SK-MEL-5 (cell line): ENCODE measurements at regions not wholly inside any gene's neighbourhood (a gene's known extent, or its start where the extent isn't known, plus 50 kb on each side); places are given as distances from the start of the nearest gene placed in this dataset.

Experiments
- DNase-seq: peaks from one replicate; pipeline ENCODE4 v3.0.0-alpha.2; 2016; ENCODE audit warnings: low read depth, low spot score
- in situ Hi-C: cut with HindIII; loops from 2 replicates; pipeline ENCODE4 v1.10.0; 2016; ENCODE audit warnings: low sequenced_read_pairs, high pct_unique_total_duplicates, low pct_unique_long_range_greater_than_20kb

- in situ Hi-C loops = no loop called here
- DNase-seq = no peak
Observed at GRCh38 chr14:97894552-97894951, 1097.4 kb downstream of the VRK1 start.

DNA sequence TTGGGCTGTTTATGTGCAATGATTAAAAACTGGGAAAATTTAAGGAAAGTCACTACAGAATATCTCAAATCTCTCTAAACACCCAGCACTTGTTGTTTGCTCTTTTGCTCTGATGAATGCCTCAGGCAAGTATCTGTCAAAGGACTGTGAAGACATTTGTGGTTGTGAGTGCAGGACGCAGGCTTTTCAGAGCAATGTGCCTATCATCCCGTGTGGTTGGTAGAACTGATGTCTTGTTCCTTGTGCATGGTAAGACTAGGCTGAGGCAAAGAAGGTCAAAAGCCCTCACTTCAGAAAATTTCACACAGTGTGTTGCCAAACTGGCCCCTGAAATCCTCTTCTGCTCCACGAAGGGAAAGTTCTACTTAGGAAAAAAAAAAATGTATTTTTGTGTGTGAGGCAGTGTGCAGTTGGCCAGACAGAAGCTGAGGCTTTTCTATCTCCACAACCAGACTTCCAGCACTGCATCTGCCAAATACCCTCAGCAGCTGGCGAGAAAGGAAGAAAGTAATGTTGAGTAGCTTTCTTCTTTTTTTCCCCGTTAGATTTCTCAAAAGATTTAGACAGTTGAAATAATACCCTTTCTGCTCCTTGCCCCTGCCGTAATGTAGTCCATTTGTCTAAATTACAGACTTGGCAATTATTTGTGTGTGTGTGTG is 1103.1 kb downstream of the VRK1 start:
- in situ Hi-C loops = no loop called here
- no peak for DNase-seq

GRCh38 chr14:97902630-97903029 is 1105.4 kb downstream of the VRK1 start:
- in situ Hi-C loops = no loop called here
- DNase-seq = no peak

DNA sequence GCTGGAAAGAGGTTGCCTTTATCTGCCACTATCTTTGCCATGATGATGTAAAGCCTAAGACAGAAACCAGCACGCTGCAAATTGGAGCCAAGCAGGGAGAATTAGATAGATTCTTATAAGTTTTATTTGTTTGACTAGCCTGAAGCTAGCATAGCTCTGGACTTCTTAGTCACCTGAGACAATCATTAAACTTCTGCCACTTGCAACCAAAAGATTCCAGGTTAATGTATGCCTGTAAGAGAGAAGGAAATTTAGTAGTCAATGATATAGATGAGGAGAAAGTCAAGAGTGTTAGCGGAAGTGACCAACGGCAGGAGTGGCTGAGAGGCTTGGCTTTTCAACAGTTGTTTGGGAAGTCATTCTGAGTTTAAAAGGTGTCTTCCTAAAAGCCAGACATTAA is 1106.6 kb downstream of the VRK1 start:
- no peak for DNase-seq
- in situ Hi-C loops = no loop called here

DNA sequence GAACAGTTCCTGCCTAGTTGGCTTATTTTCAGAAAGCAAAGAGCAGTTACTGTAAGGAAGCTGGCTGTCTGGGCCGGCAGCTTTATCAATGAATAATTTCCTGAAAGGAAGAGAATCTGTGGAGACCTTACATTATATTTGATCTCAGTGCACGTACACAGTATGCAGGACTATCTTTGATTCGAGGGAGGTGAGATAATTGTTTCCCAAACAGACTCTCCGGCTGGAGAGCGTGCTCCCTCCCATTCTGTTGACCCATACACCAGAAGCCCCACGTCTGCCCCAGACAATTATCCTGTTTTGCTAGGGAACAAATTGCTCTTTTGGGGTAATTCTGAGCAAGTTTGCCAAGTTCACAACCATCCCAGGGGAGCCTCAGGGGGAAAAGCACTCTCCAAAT is 1115.0 kb downstream of the VRK1 start:
- in situ Hi-C loops = no loop called here
- no peak for DNase-seq

DNA sequence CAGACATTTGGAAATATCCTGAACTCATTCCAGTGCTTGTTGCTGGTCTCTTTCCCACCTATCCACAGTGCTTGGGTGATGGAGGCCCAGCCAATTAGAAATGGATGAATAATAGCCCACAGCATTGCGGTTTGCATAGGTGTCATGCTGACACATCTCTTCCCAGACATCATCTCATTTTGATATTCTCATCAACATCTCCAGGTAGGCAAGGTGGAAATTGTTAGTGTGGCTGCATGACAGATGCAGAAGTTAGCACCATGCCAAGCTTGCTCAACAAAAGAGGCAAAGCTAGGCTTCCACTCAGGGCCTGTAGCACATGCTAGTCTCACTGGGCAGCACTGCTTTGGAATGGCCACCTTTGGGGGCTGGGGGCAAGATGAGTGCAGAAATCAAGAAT is 1118.9 kb downstream of the VRK1 start:
- in situ Hi-C loops = no loop called here
- no peak for DNase-seq

GRCh38 chr14:97916669-97917568 is 1119.7 kb downstream of the VRK1 start:
- in situ Hi-C loops = no loop called here
- no peak for DNase-seq

- in situ Hi-C loops = no loop called here
- DNase-seq = no peak
Observed at GRCh38 chr14:97920201-97920600, 1123.0 kb downstream of the VRK1 start.

- DNase-seq = no peak
- in situ Hi-C loops = no loop called here
Observed at GRCh38 chr14:97921296-97921695, 1124.1 kb downstream of the VRK1 start.

DNA sequence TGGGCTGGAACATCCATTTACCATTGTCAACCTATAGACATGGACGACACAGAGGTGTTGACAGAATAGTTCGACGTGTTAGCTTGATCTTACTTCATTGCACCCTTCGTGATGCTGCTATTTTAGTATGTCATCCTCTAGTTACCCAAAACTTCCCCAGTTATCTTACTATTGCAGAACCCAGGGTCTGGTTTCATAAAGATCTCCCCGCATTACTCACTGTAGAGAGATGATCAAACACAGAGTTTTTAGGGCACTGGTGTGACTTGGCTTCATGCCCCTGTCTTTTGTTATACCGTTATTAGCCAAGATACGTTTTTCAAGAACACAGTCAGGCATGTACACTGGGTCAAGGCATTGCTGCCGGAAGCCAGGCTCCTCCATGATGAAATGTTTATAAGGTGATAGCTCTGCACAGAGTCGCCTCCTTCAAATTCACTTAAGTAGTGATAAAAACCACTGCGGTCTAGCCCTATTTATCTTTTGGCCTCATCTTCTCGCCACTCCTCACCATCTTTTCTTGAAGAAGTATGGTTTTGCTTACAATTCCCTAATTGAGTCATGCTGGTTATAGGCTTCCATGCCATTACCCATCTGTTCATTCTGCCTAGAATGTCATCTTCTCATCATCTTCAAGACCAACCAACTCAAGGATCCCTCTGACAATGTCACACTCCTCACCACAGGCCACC is 1127.9 kb downstream of the VRK1 start:
- in situ Hi-C loops = no loop called here
- no peak for DNase-seq

- DNase-seq = no peak
- in situ Hi-C loops = no loop called here
Observed at GRCh38 chr14:97930166-97930565, 1133.0 kb downstream of the VRK1 start.

GRCh38 chr14:97931273-97931672 is 1134.1 kb downstream of the VRK1 start:
- DNase-seq = no peak
- in situ Hi-C loops = no loop called here

DNA sequence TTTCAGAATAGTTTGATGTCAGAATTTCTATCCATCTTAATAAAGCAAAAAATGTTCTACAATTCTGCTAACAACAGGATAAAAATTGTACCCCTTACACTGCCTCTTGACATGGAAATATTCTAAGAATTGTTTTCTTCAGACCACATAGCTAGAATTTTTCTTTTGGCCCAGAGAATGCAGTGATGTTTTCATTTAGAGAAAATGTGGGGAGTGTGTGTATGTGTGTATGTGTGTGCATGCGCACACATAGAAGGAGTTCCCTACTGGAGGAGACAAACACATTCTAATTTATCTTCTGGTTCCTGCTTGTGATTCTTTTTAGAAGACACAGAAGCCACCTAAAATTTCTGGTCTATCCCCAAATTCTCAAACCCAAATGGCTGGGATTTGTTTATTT is 1145.7 kb downstream of the VRK1 start:
- in situ Hi-C loops = no loop called here
- no peak for DNase-seq

DNA sequence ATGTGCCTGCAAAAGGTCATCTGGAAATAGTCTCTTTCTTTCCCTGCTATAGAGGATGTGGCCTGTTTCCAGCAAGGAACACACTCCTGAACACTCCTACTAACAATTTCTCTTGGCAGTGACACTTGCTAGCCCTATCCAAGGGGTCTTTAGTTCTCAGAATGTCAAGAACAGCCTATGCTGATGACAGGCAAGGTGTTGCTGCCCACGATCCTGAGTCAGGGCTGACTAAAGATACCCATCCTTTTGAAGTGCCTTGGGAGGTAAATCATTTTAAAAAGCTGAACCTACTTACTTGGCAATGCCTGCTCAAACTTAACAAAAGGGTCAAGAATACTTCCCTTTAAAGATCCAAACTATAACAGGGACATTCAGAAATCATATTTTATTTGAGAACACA is 1146.4 kb downstream of the VRK1 start:
- no peak for DNase-seq
- in situ Hi-C loops = no loop called here

- in situ Hi-C loops = no loop called here
Observed at GRCh38 chr14:97944380-97944779, 1147.2 kb downstream of the VRK1 start.

DNA sequence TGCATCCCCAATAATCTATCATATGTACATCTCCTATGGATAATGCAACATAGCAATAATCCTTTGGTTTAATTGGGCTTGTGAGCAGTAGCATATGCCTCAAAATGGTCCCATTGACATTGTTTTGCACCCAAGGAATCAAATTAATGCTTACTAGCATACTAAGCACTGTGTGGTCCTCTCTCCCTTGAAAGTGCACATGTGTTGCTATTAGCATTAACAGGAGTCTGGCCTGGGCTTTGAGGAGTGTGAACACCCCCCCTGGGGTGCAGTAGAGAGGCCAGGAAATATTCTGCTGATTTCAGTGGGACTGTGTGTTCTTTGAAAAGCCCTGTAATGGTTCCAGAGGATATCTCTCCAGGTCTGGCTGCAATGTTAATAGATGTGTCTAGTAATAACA is 1148.4 kb downstream of the VRK1 start:
- DNase-seq = no peak
- in situ Hi-C loops = no loop called here

More at GRCh38 chr14:97944380-97944779, 1147.2 kb downstream of the VRK1 start:
- DNase-seq = no peak

GRCh38 chr14:97946240-97946639 is 1149.1 kb downstream of the VRK1 start:
- in situ Hi-C loops = no loop called here
- DNase-seq = no peak

DNA sequence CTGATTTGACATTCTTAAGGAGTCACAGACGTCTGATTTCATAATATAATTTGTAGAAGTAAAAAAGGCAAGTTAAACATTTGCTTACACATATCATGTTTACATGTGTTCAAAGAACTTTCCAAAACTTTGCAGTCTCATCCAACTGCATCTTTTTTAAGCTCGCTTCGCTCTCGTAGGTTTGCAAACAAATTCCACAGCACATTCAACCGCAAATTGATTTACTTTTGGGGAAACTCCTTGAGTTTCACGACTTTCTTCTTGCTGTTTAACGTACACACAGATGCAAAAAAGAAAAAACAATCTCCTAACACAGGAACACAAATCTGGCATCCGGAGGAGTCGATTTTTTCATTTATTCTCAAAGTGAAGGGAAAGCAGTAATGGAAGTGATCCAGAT is 1149.5 kb downstream of the VRK1 start:
- in situ Hi-C loops = no loop called here

DNA sequence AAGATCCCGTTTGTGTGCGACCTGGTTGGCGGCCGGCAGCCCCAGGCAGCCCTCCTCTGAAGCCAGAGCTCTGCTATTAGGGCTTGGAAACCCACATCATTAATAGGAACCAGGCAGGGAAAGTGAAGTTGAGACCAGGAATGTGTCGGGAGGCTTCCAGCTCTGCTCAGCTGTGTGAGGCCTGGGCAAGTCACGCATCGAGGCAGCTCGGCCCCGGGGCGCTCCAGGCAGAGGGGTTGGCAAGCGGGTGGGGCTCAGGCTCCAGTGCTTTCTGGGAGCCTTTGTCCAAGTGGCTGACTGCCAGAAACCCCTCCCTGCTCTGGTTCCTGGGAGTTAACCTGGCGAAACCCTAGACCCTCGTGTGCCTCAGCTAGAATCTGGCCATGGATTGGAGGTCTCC is 1151.7 kb downstream of the VRK1 start:
- in situ Hi-C loops = no loop called here
- no peak for DNase-seq

More for the DNA sequence above, 1149.5 kb downstream of the VRK1 start:
- DNase-seq = no peak
